ENCODE measurements at regions not wholly inside any gene's neighbourhood (a gene's known extent, or its start where the extent isn't known, plus 50 kb on each side); places are given as distances from the start of the nearest gene placed in this dataset.

- Mint-ChIP-seq H3K4me3 (no peak overlapping the region), H3K27me3 (ENCODE audit: low read depth) (no peaks in the 10 kb centered on the region), H3K9me3 (no peaks in the 10 kb centered on the region), H3K36me3 (no peaks in the 10 kb centered on the region), H3K4me1 (peaks cover 4% of the 10 kb centered on the region), H3K27ac (no peak overlapping the region)
- DNase-seq (ENCODE audit: low spot score) (no peak), ATAC-seq (no peak)
- ChIA-PET POLR2A (no interaction called here), CTCF (interaction anchor here (1.2 kb wide), 1 partner anchor 13 kb away, joined by 4 read pairs; no protein-coding TSS in a partner anchor)
- TF ChIP-seq, protein P1, sequence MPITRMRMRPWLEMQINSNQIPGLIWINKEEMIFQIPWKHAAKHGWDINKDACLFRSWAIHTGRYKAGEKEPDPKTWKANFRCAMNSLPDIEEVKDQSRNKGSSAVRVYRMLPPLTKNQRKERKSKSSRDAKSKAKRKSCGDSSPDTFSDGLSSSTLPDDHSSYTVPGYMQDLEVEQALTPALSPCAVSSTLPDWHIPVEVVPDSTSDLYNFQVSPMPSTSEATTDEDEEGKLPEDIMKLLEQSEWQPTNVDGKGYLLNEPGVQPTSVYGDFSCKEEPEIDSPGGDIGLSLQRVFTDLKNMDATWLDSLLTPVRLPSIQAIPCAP (CRISPR knock-in tag; IDR thresholded peaks at IDR 0.05) = no peak
- TF ChIP-seq CBFB (CRISPR knock-in tag; IDR thresholded peaks at IDR 0.05; ENCODE audit: low read depth) (no peak), ZNF121 (CRISPR knock-in tag; IDR thresholded peaks at IDR 0.05) (no peak), TEAD1 (CRISPR knock-in tag; IDR thresholded peaks at IDR 0.05) (no peak), SMAD4 (CRISPR knock-in tag; IDR thresholded peaks at IDR 0.05) (no peak), FOXP4 (CRISPR knock-in tag; IDR thresholded peaks at IDR 0.05) (no peak)
- TF ChIP-seq, protein P2, sequence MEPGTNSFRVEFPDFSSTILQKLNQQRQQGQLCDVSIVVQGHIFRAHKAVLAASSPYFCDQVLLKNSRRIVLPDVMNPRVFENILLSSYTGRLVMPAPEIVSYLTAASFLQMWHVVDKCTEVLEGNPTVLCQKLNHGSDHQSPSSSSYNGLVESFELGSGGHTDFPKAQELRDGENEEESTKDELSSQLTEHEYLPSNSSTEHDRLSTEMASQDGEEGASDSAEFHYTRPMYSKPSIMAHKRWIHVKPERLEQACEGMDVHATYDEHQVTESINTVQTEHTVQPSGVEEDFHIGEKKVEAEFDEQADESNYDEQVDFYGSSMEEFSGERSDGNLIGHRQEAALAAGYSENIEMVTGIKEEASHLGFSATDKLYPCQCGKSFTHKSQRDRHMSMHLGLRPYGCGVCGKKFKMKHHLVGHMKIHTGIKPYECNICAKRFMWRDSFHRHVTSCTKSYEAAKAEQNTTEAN (CRISPR knock-in tag; IDR thresholded peaks at IDR 0.05) = no peak
Measured at GRCh38 chr4:121449416-121449815, 68.6 kb upstream of the QRFPR start.

DNA sequence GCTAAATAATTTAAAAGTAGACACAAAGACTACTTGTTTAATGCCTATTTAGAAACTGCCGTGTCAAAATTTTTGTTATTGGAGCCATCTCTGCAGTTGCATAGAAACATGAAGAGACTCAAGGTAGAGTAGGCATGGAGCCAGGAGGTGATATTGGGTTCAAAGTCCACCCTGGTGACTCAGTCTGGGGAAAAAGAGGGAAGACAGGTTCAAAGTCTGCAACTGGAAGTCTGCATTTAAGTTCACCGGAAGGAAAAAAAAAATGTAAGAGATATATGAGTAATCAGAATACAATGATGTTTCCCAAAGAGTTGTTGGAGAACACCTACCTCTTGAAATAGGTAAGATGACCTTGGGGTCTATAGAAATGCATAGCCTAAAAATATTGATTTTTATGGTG is 67.4 kb upstream of the QRFPR start:
- H3K27me3 Mint-ChIP-seq (ENCODE audit: low read depth) = no peaks in the 10 kb centered on the region
- H3K27ac Mint-ChIP-seq = no peak overlapping the region
- H3K9me3 Mint-ChIP-seq = no peaks in the 10 kb centered on the region
- TF ChIP-seq IRF2 (CRISPR knock-in tag; IDR thresholded peaks at IDR 0.05; ENCODE audit: borderline replicate concordance, low read depth) = no peak
- ChIA-PET POLR2A (no interaction called here), CTCF (no interaction called here)
- H3K36me3 Mint-ChIP-seq = no peaks in the 10 kb centered on the region
- no peak overlapping the region for H3K4me3 Mint-ChIP-seq
- no peaks in the 10 kb centered on the region for H3K4me1 Mint-ChIP-seq
- DNase-seq (ENCODE audit: low spot score) (no peak), ATAC-seq (no peak)

DNA sequence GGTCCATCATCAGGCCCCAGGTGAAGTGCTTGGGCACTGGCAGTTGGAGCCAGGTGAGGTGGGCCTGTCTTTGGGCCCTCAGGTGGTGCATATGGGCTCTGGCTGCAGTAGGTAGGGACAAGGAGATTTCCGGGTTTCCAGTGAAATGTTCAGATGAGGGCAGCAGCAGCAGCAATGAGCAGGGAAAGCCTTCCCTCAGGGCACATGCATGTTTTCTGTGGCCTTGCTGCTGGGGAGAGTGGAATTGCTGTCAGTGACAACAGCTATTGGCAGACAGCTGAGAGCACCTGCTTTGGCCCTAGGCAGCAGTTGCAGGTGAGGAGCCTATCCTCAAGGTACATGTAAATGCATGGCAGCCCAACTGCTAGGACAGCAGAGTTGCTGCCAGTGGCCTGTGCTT is 58.9 kb upstream of the QRFPR start:
- H3K36me3 Mint-ChIP-seq = peaks cover 15% of the 10 kb centered on the region
- DNase-seq (ENCODE audit: low spot score) = no peak
- no peak; the same call in 1 of the 2 replicates for ATAC-seq
- H3K4me1 Mint-ChIP-seq = no peaks in the 10 kb centered on the region
- peaks cover 30% of the 10 kb centered on the region for H3K9me3 Mint-ChIP-seq
- no peaks in the 10 kb centered on the region for H3K27me3 Mint-ChIP-seq (ENCODE audit: low read depth)
- ChIA-PET POLR2A (interaction anchor here (0.6 kb wide), 1 partner anchor 62 kb away, joined by 4 read pairs; no protein-coding TSS in a partner anchor), CTCF (interaction anchor here (1.3 to 2.1 kb wide), 2 partner anchors 18 to 23 kb away, joined by 5 to 7 read pairs; no protein-coding TSS in a partner anchor)
- TF ChIP-seq ZNF671 (CRISPR knock-in tag; IDR thresholded peaks at IDR 0.05) = no peak
- TF ChIP-seq, protein P3, sequence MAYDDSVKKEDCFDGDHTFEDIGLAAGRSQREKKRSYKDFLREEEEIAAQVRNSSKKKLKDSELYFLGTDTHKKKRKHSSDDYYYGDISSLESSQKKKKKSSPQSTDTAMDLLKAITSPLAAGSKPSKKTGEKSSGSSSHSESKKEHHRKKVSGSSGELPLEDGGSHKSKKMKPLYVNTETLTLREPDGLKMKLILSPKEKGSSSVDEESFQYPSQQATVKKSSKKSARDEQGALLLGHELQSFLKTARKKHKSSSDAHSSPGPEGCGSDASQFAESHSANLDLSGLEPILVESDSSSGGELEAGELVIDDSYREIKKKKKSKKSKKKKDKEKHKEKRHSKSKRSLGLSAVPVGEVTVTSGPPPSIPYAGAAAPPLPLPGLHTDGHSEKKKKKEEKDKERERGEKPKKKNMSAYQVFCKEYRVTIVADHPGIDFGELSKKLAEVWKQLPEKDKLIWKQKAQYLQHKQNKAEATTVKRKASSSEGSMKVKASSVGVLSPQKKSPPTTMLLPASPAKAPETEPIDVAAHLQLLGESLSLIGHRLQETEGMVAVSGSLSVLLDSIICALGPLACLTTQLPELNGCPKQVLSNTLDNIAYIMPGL (CRISPR knock-in tag; IDR thresholded peaks at IDR 0.05) = no peak
- TF ChIP-seq RELA (CRISPR knock-in tag; IDR thresholded peaks at IDR 0.05; ENCODE audit: borderline replicate concordance) = no peak
- TF ChIP-seq SMAD3 (CRISPR knock-in tag; IDR thresholded peaks at IDR 0.05; ENCODE audit: borderline replicate concordance) = no peak
- no peak for TF ChIP-seq NR1H2 (CRISPR knock-in tag; IDR thresholded peaks at IDR 0.05)
- no peak for TF ChIP-seq ATF2 (CRISPR knock-in tag; IDR thresholded peaks at IDR 0.05; ENCODE audit: borderline replicate concordance, low read depth)
- no peak for TF ChIP-seq ZNF416 (CRISPR knock-in tag; IDR thresholded peaks at IDR 0.05)
- TF ChIP-seq ZNF396 (CRISPR knock-in tag; IDR thresholded peaks at IDR 0.05; ENCODE audit: borderline replicate concordance) = no peak
- TF ChIP-seq, protein P4, sequence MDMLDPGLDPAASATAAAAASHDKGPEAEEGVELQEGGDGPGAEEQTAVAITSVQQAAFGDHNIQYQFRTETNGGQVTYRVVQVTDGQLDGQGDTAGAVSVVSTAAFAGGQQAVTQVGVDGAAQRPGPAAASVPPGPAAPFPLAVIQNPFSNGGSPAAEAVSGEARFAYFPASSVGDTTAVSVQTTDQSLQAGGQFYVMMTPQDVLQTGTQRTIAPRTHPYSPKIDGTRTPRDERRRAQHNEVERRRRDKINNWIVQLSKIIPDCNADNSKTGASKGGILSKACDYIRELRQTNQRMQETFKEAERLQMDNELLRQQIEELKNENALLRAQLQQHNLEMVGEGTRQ (CRISPR knock-in tag; IDR thresholded peaks at IDR 0.05) = no peak
- no peak for TF ChIP-seq ATF3 (CRISPR knock-in tag; conservative IDR thresholded peaks at IDR 0.05)
- no peak overlapping the region for H3K27ac Mint-ChIP-seq
- no peak overlapping the region for H3K4me3 Mint-ChIP-seq

Data from WTC11 (cell line).